Endothelial cell of umbilical vein (primary cell): ENCODE measurements at regions not wholly inside any gene's neighbourhood (a gene's known extent, or its start where the extent isn't known, plus 50 kb on each side); places are given as distances from the start of the nearest gene placed in this dataset.

ENCODE experiments used
- BruUV-seq: library from RNA; stranded (reverse); fragments of 400-500 nt; replicated peaks from 2 replicates; lab custom pipeline; 2021; lab: Mats Ljungman, UMichigan
- CTCF ChIA-PET: fragments of 300-600, 350-600 bp; sonication (Branson Sonifier 250); formaldehyde crosslinking; loops from one replicate; lab custom pipeline; 2021; ENCODE audit warnings: antibody characterized with exemption, inconsistent platforms; lab: Charles Lee
- POLR2A ChIA-PET: fragments of 300-600, 350-600 bp; sonication (Branson Sonifier 250); formaldehyde crosslinking; loops from one replicate; lab custom pipeline; 2021; ENCODE audit warnings: antibody characterized with exemption, inconsistent platforms; lab: Charles Lee
- DNase-seq: peaks from one replicate; pipeline ENCODE4 v3.0.0-alpha.2; 2011; ENCODE audit warnings: low read depth, low spot score
- FAIRE-seq: peaks from 2 replicates; lab custom pipeline; 2011; peaks lifted over from hg19 to GRCh38; lab: Jason Lieb, UNC
- H2AFZ ChIP-seq: 2 replicates; pipeline ENCODE4 v1.6.0; 2012; ENCODE audit warnings: low read depth, low read length, control low read depth, inconsistent platforms
- H3K27ac ChIP-seq: 2 replicates; pipeline ENCODE4 v1.5.1; 2011; ENCODE audit warnings: low read depth, mild to moderate bottlenecking, control low read depth, low read length, moderate library complexity; ENCODE audit not compliant: insufficient read depth
- H3K27me3 ChIP-seq, 2 experiments: 2 replicates each; pipeline versions ENCODE4 v1.6.0 to v1.6.1; 2011; ENCODE audit warnings: low read length in 2 of 2, mixed read lengths in 1 of 2; ENCODE audit not compliant: control insufficient read depth in 2 of 2, insufficient read depth in 2 of 2
- H3K36me3 ChIP-seq, 2 experiments: 2 replicates in 1 of 2; 3 replicates in 1 of 2; pipeline ENCODE4 v1.5.1; 2011; ENCODE audit warnings: low read length in 2 of 2, mild to moderate bottlenecking in 1 of 2, moderate library complexity in 1 of 2; ENCODE audit not compliant: control insufficient read depth in 2 of 2, insufficient read depth in 2 of 2; ENCODE audit errors: extremely low read depth in 1 of 2
- H3K4me1 ChIP-seq: 3 replicates; pipeline ENCODE4 v1.5.1; 2011; ENCODE audit warnings: mild to moderate bottlenecking, low read length; ENCODE audit not compliant: control insufficient read depth, insufficient read depth; ENCODE audit errors: extremely low read depth
- H3K4me2 ChIP-seq: 2 replicates; pipeline ENCODE4 v1.6.1; 2011; ENCODE audit warnings: low read length, control low read depth, mixed read lengths; ENCODE audit not compliant: insufficient read depth
- H3K4me3 ChIP-seq, 3 experiments: fragments of 200-600 bp in 1 of 3; sonication (generic), shearing (Covaris generic) in 1 of 3; replicated peaks in 1 of 3; 2 replicates each; pipeline ENCODE4 v1.5.1; 2011 to 2016; ENCODE audit warnings: control low read depth in 3 of 3, low read length in 3 of 3, mild to moderate bottlenecking in 2 of 3, inconsistent platforms in 1 of 3, low read depth in 1 of 3, moderate library complexity in 1 of 3; ENCODE audit not compliant: insufficient read depth in 1 of 3
- H3K79me2 ChIP-seq: 2 replicates; pipeline ENCODE4 v1.6.0; 2012; ENCODE audit warnings: low read length, inconsistent platforms; ENCODE audit not compliant: control insufficient read depth, insufficient read depth
- H3K9ac ChIP-seq: replicated peaks from 2 replicates; pipeline ENCODE3; 2011; ENCODE audit warnings: low read length, control low read depth; ENCODE audit not compliant: insufficient read depth; ENCODE audit errors: extremely low read depth
- H3K9me1 ChIP-seq: replicated peaks from 3 replicates; pipeline ENCODE4 v1.6.0; 2011; ENCODE audit warnings: mild to moderate bottlenecking, low read length; ENCODE audit not compliant: control insufficient read depth, insufficient read depth; ENCODE audit errors: extremely low read depth
- H3K9me3 ChIP-seq: replicated peaks from 2 replicates; pipeline ENCODE4 v1.5.1; 2012; ENCODE audit warnings: low read length, inconsistent platforms; ENCODE audit not compliant: control insufficient read depth, insufficient read depth
- H4K20me1 ChIP-seq: replicated peaks from 2 replicates; pipeline ENCODE3; 2011; ENCODE audit warnings: mild to moderate bottlenecking, low read length; ENCODE audit not compliant: control insufficient read depth, insufficient read depth; ENCODE audit errors: extremely low read depth
- CTCF ChIP-seq, 2 donors: IDR thresholded peaks; 1 replicate in 1 of 2; 2 replicates in 1 of 2; pipeline ENCODE4 v1.5.1; 2011; ENCODE audit warnings: low read length in 2 of 2, mild to moderate bottlenecking in 2 of 2, moderate library complexity in 2 of 2, control low read depth in 1 of 2, inconsistent platforms in 1 of 2, low read depth in 1 of 2; ENCODE audit not compliant: insufficient read depth in 1 of 2; ENCODE audit errors: extremely low read depth in 1 of 2
- FOS ChIP-seq: IDR thresholded peaks from 2 replicates; pipeline ENCODE4 v1.6.1; 2011; ENCODE audit warnings: mild to moderate bottlenecking, low read length, moderate library complexity, borderline replicate concordance; ENCODE audit not compliant: insufficient read depth
- GATA2 ChIP-seq: IDR thresholded peaks from 2 replicates; pipeline ENCODE4 v1.7.0; 2011; ENCODE audit warnings: low read depth, mild to moderate bottlenecking, moderate library complexity, mixed read lengths, low read length; ENCODE audit not compliant: insufficient read length, insufficient read depth
- JUN ChIP-seq: IDR thresholded peaks from 2 replicates; pipeline ENCODE4 v1.6.1; 2011; ENCODE audit warnings: borderline replicate concordance, low read depth; ENCODE audit not compliant: insufficient read length, insufficient read depth
- MYC ChIP-seq: IDR thresholded peaks from one replicate; pipeline ENCODE4 v1.6.1; 2011; ENCODE audit warnings: mild to moderate bottlenecking, low read depth, low read length
- POLR2A ChIP-seq: IDR thresholded peaks from 2 replicates; pipeline ENCODE4 v1.6.1; 2012; ENCODE audit warnings: low read depth, mild to moderate bottlenecking, control low read depth, low read length
- POLR2AphosphoS5 ChIP-seq: IDR thresholded peaks from 2 replicates; pipeline ENCODE4 v1.6.1; 2012; ENCODE audit warnings: low read depth, mild to moderate bottlenecking, control low read depth, low read length, moderate library complexity; ENCODE audit not compliant: insufficient read depth
- dilution Hi-C: fragments of 300-500 bp; cut with MboI; formaldehyde crosslinking; loops from one replicate; pipeline ENCODE4 v1.15.0; 2019; ENCODE audit warnings: low sequenced_read_pairs; ENCODE audit not compliant: extremely low pct_ligation_motif_present
- intact Hi-C: fragments of 100-400 bp; cut with micrococcal nuclease; formaldehyde crosslinking; loops from one replicate; pipeline ENCODE4 v1.10.0; 2022
- TF ChIP-seq, protein P1 (sequence below): IDR thresholded peaks from 2 replicates; pipeline ENCODE4 v1.6.1; 2011; ENCODE audit not compliant: insufficient read depth, insufficient read length

DNA sequence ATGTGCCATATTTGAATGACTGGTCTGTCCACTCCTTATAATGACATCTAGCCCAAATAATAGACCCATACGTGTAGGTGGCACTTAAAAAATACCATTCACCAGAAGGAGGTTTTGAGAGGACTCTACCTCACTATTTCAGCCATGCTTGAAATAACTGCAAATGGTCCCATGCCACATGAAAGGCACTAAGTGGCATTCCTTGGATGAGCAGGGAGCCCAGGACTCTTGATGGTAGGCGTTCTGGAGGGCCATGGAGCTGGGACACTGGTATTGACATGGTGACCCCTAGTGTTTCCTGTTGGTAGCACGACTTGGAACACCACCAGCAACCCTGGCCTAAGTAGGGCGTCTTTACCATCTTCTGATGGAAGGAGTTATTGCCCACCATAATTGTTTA is 148.7 kb upstream of the ZFHX3 start:
- Histone ChIP-seq H3K9me3 (no peaks in the 10 kb centered on the region), H3K4me2 (no peak overlapping the region), H3K9me1 (no peaks in the 10 kb centered on the region), H3K27me3 (peaks cover 5 to 10% of the 10 kb centered on the region in 2 experiments), H3K79me2 (no peaks in the 10 kb centered on the region), H2AFZ (no peak overlapping the region), H4K20me1 (no peaks in the 10 kb centered on the region), H3K9ac (no peak overlapping the region), H3K27ac (no peak overlapping the region), H3K4me1 (no peaks in the 10 kb centered on the region), H3K36me3 (no peaks in the 10 kb centered on the region), H3K4me3 (no peak overlapping the region)
- intact Hi-C loops (loop anchor here (1.0 to 10.0 kb wide), 8 partner anchors 128 to 952 kb away; no protein-coding TSS in a partner anchor), dilution Hi-C loops (no loop called here)
- TF ChIP-seq GATA2, result no peak
- TF ChIP-seq FOS, result no peak
- TF ChIP-seq, protein P1, sequence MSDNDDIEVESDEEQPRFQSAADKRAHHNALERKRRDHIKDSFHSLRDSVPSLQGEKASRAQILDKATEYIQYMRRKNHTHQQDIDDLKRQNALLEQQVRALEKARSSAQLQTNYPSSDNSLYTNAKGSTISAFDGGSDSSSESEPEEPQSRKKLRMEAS, result no peak
- TF ChIP-seq POLR2A, result no peak
- TF ChIP-seq CTCF (IDR thresholded peaks at IDR 0.05; ENCODE audit: extremely low read depth in 1 of 2, insufficient read depth in 1 of 2, low read depth in 1 of 2, low read length in 2 of 2), result peak; percentile 56 to 60
- TF ChIP-seq MYC, result no peak
- no peak for TF ChIP-seq POLR2AphosphoS5
- TF ChIP-seq JUN, result no peak
- CTCF ChIA-PET, result interaction anchor here (0.6 to 2.4 kb wide), 17 partner anchors 9 to 797 kb away, joined by 3 to 50 read pairs (median 3); no protein-coding TSS in a partner anchor
- FAIRE-seq (peak; percentile 88), DNase-seq (peak; percentile 78)
- no TSS peak for BruUV-seq
- POLR2A ChIA-PET, result no interaction called here
